GM18868 (cell line): ENCODE measurements at regions not wholly inside any gene's neighbourhood (a gene's known extent, or its start where the extent isn't known, plus 50 kb on each side); places are given as distances from the start of the nearest gene placed in this dataset.

ENCODE experiments used
- ATAC-seq: cut with Tn5 transposase; IDR thresholded peaks from one replicate; pipeline ENCODE4 v1.9.1; 2021; ENCODE audit warnings: mild to moderate bottlenecking, moderate library complexity; ENCODE audit not compliant: unreplicated experiment

GRCh38 chr19:31096062-31096830 lies 253.0 kb downstream of the TSHZ3 start:
- ATAC-seq, result no peak

DNA sequence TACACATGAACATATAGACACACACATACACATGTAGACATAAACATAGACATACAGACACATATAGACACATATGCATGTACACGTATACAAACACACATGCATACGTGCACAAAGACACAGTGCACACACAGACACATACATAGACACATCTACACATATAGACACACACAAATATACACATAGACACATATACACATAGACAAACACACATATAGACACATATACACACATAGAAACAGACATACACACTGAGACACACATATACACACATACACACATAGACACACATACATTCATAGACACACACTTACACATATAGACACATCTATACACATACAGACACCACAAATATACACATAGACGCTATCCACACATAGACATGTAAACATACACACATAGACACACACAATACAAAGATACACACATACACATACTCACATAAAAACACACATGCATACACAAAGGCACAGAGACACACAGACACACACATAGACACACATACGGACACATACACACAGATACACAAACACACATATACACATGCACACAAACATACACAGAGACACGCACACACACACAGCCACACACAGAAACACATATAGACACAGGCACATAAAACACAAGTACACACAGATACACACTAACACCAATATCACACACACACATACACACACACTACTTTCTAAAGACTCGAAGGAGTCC lies 254.0 kb downstream of the TSHZ3 start:
- ATAC-seq, result no peak

DNA sequence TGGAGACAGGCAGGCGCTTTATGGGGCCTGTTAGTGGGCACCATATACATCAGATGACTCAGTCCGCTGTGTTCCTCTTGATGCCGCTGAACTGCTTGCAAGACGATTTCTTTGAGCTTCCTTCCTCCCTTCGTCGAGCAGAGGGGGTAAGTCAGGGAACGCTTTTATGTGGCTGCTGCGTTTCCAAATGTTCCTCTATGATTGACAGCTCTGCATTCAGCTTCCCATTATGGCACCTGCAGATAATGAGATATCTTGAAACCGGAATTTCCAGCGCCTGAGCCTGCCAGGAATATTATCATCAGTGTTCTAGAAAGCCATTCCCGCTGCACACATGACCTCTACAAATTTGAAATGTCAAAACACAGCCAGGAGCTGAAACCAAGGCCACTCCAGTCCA lies 257.0 kb downstream of the TSHZ3 start:
- ATAC-seq, result no peak

DNA sequence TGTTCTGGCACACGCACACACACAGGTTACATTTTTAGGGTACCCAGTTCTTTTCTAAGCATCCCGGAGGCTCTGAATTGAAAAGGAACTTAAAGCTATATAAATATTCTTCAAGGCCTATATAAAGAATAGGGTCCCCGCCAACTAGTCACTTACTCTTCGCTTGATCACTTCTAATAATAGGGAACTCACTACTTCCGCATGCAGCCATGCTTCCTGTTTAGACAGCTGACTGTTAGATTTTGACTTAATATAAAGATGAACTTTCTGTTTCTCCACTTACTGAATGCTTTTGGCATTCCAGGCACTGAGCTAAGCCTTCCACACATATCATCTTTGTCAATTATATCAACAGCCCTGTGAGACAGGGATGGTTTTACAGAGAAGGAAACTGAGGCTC lies 259.6 kb downstream of the TSHZ3 start:
- no peak for ATAC-seq

DNA sequence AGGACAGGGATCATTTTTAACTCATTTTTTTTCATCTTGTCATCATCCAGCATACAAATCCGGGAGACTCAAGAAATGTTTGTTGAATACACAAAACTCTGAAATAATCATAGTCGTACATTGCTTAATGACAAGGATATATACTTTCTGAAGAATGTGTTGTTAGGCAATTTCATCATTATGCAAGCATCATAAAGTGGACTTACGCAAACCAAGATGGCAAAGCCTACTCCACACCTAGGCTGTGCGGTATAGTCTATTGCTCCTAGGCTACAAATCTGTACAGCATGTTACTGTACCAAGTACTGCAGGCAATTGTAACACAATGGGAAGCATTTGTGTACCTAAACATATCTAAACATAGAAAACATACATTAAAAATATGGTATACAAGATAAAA lies 264.1 kb downstream of the TSHZ3 start:
- no peak for ATAC-seq

- ATAC-seq, result no peak
Measured at GRCh38 chr19:31083105-31083504, 266.1 kb downstream of the TSHZ3 start.

- no peak for ATAC-seq
Measured at GRCh38 chr19:31075146-31075655, 274.0 kb downstream of the TSHZ3 start.

- ATAC-seq, result no peak
Measured at GRCh38 chr19:31074199-31075125, 274.8 kb downstream of the TSHZ3 start.

DNA sequence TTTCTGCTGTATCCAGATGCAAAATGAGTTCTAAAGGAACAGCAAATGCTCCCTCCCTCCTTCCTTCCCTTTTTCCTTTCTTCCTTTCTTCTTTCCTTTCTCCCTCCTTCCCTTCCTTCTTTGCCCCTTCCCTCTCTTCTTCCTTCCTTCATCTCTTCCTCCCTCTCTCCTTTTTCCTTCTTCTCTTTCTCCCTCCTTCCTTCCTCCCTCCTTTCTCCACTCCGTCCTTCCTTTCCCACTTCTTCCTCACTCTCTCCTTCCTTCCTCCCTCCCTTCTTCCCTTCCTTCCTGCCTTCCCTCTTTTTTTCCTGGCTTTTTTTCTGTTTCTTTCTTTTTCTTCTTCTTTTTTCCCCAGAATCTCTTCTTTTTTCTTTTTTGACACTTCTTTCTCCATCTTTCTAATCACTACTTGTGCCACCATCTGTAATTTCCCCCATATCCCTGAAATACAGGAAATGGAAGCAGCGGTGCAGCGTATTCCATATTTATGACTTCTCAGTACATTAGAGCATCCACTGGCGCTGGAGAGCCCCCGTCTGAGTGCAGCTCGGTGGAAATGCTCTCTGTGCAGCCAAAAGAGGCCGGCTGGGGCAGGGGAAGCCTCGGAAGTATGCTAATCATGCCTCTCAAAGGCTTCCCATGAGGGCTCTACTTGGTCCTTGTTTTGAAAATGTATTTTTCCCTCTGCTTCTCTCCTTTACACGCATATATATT lies 275.6 kb downstream of the TSHZ3 start:
- ATAC-seq, result no peak

DNA sequence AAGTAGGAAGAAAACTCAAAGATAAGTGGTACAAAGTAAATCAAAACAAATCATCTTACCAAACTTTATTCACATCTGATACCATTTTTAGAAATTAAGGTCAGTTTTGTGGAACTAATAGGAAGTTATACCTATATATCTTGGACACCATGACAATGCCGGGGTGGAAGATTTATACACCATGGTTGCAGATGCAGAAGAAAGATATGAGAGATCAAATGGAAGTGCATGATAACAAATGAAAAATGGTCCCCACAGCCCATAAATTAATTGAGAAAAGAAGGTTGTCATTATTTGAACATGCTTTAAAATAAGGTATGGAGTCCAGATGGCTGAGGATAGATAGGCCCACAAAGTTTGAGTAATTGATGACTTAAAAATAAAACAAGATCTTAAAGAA lies 276.8 kb downstream of the TSHZ3 start:
- ATAC-seq, result no peak

- ATAC-seq, result no peak
Measured at GRCh38 chr19:31071136-31071855, 277.9 kb downstream of the TSHZ3 start.

DNA sequence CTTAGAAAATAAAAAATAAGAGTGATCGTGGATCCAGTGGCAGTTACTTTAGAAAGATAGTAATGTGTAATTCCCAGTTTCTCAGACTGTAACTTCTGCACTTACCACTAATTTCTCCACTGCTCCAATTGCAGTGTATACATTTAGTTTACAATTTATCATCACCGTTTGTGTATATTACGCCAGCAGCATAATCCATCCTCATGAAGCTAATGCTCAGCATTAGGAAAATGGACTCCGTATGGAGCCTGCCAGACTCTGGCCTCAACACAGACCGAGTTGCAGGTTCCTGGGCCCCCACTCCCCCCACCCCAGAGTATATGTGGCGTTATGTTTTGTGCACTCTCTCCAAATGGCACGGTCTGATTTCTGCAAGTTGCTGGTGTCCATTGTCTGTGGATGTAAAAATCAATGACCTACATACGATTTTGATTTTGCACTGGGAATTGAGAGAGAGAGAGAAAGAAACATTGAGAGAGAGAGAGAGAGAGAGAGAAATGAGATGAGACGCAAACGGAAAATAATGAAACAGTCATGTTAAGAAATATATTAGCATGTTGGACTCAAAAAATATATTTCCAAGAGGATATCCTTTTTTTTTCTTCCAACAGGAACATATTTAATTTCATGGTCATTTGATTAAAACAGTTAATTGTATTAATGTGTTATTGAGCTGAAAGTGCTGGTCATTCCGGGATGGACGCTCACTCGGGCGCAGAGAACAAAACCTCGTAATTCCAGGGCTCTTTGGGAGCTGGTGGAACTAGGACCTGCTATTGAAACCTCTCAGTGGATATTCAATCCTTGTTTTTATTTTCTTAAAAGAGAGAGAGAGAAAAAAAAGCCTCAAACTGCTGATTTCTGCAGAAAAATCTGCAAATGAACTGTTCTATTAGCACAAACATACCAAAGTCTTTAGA lies 278.8 kb downstream of the TSHZ3 start:
- no peak for ATAC-seq

- no peak for ATAC-seq
Measured at GRCh38 chr19:31068268-31068667, 281.0 kb downstream of the TSHZ3 start.

GRCh38 chr19:31066385-31066784 lies 282.9 kb downstream of the TSHZ3 start:
- ATAC-seq, result no peak

GRCh38 chr19:31064491-31064890 lies 284.7 kb downstream of the TSHZ3 start:
- no peak for ATAC-seq

DNA sequence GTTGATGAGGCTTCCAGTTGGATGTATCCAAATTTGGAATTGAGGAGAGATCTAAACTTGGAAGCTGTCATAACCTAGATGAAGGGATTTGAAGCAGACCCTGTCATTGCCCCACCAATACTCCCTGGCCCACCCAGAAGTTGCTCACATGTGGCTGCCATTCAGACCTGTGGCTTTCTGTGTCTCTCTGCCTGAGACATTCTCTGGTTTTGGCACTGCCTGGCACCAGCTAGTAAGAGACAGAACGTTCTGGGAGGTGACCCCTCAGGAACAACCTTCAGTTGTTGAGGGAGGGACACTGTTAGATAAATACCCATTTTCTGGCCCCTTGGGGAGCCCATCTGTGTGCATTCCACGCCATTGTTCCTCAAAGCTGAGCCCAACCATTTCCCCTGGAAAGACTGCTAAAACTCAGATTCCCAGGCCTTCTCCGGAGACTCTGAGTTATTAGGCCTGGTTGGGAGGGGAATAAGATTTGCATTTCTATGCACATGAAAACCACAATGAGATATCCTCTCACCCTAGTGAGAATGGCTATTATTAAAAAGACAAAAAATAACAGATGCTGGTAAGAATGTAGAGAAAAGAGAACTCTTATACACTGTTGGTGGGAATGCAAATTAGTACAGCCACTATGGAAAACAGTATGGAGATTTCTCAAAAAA lies 290.4 kb downstream of the TSHZ3 start:
- ATAC-seq, result no peak

DNA sequence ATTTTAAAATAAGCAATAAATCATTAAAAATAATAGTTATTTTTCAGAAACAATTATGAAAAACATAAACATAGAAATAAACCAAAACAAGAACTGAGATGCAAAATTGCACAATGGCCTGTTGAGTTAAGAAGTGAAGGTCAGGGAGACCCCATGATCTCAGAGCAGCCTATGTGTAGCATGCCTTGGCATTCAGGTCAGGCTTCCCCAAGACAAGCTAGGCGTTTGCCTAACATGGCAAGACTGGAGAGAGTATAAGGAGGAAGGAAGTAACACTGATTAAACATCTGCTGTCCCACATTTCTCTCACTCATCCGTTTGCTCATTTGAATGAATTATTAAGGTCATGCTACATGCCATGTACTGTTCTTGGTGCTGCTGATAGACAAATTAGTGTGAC lies 291.8 kb downstream of the TSHZ3 start:
- ATAC-seq, result no peak

- ATAC-seq, result no peak
Measured at GRCh38 chr19:31055454-31055853, 293.8 kb downstream of the TSHZ3 start.
